HepG2 (cell line): ENCODE measurements at regions not wholly inside any gene's neighbourhood (a gene's known extent, or its start where the extent isn't known, plus 50 kb on each side); places are given as distances from the start of the nearest gene placed in this dataset.

Experiments used
- TF ChIP-seq, protein P1 (sequence below): sonication (generic); formaldehyde crosslinking; IDR thresholded peaks from 2 replicates; pipeline ENCODE4 v1.4.0; 2020; ENCODE audit warnings: missing genetic modification reagents

DNA sequence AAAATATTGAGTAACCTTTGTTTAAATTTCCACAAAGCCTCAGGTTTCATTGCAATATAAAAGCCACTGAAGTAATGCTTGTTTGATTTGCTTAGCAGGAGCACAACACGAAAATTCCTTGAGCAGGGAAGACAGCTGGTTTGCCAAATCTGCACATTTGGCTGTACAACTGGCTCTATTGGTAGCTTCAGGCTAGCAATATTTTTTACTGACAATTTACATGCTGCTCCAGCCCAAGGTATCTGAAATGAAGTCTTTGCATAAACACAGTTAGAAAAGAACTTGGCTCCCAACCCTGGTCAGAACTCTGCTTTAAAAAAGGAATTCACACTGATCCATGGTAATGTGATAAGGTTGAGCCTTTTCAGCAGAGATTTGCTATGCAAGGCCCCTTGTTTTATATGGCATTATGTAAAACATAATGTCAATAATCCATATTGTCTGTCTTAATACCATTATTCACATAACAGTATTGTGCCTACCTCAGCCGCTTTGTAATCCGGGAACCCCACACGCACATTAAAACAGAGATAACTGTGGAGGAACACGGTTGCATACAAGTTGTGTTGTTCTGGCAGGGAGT, 55.7 kb upstream of the CHL1 start (continued):
- TF ChIP-seq, protein P1, sequence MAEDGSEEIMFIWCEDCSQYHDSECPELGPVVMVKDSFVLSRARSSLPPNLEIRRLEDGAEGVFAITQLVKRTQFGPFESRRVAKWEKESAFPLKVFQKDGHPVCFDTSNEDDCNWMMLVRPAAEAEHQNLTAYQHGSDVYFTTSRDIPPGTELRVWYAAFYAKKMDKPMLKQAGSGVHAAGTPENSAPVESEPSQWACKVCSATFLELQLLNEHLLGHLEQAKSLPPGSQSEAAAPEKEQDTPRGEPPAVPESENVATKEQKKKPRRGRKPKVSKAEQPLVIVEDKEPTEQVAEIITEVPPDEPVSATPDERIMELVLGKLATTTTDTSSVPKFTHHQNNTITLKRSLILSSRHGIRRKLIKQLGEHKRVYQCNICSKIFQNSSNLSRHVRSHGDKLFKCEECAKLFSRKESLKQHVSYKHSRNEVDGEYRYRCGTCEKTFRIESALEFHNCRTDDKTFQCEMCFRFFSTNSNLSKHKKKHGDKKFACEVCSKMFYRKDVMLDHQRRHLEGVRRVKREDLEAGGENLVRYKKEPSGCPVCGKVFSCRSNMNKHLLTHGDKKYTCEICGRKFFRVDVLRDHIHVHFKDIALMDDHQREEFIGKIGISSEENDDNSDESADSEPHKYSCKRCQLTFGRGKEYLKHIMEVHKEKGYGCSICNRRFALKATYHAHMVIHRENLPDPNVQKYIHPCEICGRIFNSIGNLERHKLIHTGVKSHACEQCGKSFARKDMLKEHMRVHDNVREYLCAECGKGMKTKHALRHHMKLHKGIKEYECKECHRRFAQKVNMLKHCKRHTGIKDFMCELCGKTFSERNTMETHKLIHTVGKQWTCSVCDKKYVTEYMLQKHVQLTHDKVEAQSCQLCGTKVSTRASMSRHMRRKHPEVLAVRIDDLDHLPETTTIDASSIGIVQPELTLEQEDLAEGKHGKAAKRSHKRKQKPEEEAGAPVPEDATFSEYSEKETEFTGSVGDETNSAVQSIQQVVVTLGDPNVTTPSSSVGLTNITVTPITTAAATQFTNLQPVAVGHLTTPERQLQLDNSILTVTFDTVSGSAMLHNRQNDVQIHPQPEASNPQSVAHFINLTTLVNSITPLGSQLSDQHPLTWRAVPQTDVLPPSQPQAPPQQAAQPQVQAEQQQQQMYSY (CRISPR knock-in tag), result no peak
